ENCODE measurements at regions not wholly inside any gene's neighbourhood (a gene's known extent, or its start where the extent isn't known, plus 50 kb on each side); places are given as distances from the start of the nearest gene placed in this dataset.
A peak's percentile ranks its signal among the peaks of the same experiment; 100 is the strongest.

GRCh38 chr15:70271422-70272088 lies 173.8 kb upstream of the TLE3 start:
- DNase-seq, result no peak

- DNase-seq, result no peak
These were observed 173.0 kb upstream of the TLE3 start for GRCh38 chr15:70270752-70271111.

- no peak for DNase-seq
These were observed 172.5 kb upstream of the TLE3 start for GRCh38 chr15:70269991-70270751.

- no peak for DNase-seq
These were observed 171.7 kb upstream of the TLE3 start for GRCh38 chr15:70269311-70269911.

- no peak for DNase-seq
These were observed 171.1 kb upstream of the TLE3 start for GRCh38 chr15:70268698-70269251.

DNA sequence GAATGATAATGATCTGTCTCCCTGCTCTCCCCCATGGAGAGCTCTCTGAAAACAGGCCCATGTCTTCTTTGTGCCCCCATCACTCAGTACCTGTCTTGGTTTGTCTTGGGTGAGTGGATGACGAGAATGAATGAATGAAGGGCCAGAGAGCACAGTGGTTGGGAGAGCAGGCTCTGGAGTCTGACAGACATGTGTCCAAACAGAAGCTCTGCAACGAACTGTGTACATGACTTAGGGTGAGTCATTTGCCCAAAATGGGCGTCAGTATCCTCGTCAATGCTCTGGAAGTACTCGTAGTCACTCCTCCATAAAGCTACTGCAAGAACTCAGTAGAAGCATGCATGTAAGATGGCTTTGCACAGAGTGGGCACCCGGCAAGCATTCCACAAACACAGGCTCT lies 170.2 kb upstream of the TLE3 start:
- no peak for DNase-seq

DNA sequence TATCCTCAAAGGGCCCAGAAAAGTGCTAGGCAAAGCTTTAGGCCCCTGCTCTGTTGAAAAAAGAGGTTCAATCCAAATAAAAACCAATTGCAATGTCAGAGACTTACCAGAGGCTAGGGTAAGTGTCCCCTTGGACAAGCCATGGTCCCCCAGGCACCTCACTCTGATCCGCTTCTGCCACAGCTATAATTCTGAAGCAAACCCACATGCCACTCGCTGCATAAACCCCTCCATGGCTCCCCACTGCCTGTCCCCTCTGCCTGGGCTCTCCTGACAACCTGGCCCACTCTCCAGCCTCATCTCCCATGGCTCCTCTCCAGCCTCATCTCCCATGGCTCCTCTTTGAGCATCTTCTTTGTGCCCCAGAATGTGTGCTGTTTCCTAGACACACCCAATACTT lies 169.6 kb upstream of the TLE3 start:
- DNase-seq, result no peak

GRCh38 chr15:70266412-70267121 lies 168.8 kb upstream of the TLE3 start:
- DNase-seq, result no peak

DNA sequence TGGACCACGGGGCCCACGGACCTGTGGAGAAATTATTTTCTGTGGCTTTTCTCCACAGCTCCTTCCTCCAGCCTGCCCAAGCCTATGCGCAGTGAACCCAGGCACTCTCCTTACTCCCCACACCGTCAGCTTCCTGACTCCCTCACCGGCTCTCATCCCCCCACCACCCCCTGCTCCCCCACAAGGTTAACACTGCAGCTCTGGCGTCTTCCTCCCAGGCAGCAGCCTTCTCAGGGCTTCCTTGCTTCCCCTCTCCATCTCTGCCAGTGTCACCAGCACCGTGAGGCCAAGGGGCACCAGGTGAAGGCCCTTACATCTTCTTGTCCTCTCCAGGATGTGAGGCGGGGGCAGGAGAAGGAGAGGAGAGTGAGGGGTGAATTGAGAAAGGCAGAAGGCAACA lies 168.3 kb upstream of the TLE3 start:
- no peak for DNase-seq

DNA sequence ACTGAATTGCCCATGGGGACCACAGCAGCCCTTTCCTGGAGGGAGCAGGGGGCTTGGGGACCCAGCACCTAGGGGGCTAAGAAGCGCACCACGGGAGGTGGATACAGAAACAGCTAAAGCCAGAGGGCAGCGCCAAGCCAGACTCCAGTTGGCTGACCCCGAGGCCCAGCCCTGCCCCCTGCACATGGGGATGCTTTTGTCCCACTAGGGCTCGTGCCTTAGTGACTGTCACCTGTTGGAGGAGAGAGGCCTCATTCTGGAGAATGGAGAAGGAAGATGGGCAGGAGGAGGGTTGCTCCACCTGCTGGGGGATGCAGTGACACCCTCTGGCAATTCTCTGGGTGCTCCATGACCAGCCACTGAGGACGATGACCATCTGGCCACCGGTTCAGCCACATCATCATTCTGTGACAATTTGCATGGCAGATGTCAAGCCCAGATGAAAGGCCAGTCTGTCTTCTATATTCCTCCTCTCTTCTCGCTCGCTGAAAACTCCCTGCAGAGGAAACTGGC lies 167.8 kb upstream of the TLE3 start:
- no peak for DNase-seq

GRCh38 chr15:70264738-70265465 lies 167.2 kb upstream of the TLE3 start:
- DNase-seq, result no peak

- DNase-seq, result no peak
These were observed 166.4 kb upstream of the TLE3 start for GRCh38 chr15:70264014-70264582.

- DNase-seq, result no peak
These were observed 165.0 kb upstream of the TLE3 start for GRCh38 chr15:70262591-70263274.

- no peak for DNase-seq
These were observed 164.5 kb upstream of the TLE3 start for GRCh38 chr15:70262171-70262570.

DNA sequence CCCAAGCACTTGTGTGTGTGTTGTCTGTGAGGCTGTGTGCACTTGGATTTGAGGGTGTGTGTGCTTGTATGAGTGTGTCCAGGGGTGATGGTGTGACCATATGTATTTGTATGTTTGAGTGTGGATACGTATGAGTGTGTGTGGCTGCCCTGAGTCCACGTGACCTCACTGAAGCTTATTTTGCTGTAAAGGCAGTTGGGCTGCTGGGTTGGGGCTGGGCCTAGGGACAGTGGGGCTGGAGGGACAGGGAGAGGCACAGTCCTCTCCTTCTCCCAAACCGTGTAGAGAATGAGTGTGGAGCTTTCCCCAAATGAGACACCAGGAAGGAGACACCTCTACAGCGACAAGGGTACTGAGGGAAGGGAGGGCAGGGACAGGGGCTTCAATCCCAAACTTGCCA lies 163.4 kb upstream of the TLE3 start:
- DNase-seq, result no peak

- no peak for DNase-seq
These were observed 162.9 kb upstream of the TLE3 start for GRCh38 chr15:70260580-70260979.

DNA sequence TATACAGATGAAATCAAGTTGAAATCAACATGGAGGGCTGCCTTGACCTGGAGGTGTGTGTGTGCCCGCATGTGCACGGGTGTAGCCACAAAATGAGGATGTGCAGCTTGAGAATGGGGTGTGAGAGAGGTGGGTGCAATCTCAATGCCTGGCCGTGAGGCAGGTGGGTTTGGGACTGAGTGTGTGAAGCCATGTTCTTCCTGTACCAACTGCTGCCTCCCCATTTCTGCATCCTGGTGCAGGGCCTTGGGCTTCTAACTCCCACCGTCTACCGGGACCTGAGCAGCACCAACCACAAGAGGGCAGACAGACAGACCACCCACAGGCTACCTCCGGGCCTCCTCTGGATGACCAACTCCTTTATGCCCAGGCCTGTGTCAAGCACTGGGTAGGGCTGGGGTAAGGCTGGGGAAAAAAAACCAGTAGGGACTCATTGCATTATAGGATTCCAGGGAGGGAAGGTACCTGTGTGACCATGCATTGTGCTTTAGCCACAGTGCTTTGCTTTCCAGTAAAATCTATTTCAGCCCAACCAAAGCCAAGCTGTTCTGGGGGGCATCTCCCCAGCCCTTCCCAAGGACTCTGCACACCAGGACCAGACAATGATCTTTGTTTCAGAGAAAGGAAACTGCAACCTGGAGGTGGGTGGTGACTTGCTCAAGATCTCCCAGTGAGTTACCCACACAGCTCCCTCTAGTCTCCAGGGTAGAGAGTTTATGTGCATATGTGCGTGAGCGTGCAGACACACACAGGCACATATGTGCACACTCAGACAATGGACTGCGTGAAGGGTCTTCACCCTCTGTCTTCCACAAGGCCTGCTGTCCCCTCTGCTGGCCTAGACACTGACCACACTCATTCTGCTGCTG lies 162.2 kb upstream of the TLE3 start:
- no peak for DNase-seq

DNA sequence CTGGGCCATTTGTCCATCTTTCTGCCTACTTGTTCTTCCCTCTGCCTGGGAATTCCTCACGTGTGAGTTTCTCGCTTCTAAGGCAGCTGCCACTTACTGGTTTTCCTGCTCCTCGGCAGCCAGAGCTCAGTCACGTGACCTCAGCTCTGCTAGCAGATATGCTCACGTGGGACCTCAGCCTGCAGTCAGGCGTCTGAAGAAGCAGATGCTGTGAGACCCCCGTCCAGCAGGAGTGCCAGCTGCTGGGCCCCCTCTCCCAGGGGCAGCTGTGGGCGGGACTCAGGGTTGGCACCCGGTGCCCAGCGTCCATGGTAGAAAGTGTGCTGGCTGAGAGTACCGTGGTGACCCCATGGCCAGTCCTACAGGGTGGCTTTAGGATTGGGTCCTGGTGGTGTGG lies 161.3 kb upstream of the TLE3 start:
- DNase-seq, result peak; percentile 30 to 48

GRCh38 chr15:70258369-70259027 lies 160.8 kb upstream of the TLE3 start:
- DNase-seq, result peak; percentile 52 to 68

All from stimulated activated CD4-positive, alpha-beta T cell treated with anti-CD3 and anti-CD28 coated beads, Interleukin-4, amount 100 ng/mL, for 4 hours (primary cell).